EL (cell line): ENCODE measurements at regions not wholly inside any gene's neighbourhood (a gene's known extent, or its start where the extent isn't known, plus 50 kb on each side); places are given as distances from the start of the nearest gene placed in this dataset.
"Not testable (repeated sequence)": the region's sequence is repeated elsewhere in the genome, so short reads cannot be mapped to it uniquely, and the experiment has no call there.

Experiments
- DNase-seq: peaks from one replicate; pipeline ENCODE4 v3.0.0-alpha.2; 2016

- DNase-seq = no peak
Observed at GRCh38 chr10:2618690-2619089, 448.7 kb upstream of the PFKP start.

DNA sequence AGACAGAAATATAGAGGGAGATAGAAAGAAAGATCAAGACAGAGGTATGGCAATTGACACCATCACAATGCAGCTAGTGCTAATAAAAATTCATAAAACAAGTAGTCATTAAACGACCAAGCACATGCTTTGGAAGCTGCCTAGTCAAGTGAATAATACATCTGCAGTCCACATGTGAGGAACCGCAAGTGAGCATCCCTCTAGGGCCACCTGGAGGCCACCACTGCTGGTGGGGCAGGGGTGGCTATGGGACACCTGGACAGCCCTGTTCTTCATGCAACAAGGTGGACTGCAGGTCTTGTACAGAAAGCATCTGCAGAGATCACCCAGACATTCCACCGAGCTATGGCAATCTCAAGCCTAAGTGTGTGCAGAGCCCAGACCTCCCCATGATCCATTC lies 451.1 kb upstream of the PFKP start:
- no peak for DNase-seq

- no peak for DNase-seq
Observed at GRCh38 chr10:2611603-2612002, 455.7 kb upstream of the PFKP start.

DNA sequence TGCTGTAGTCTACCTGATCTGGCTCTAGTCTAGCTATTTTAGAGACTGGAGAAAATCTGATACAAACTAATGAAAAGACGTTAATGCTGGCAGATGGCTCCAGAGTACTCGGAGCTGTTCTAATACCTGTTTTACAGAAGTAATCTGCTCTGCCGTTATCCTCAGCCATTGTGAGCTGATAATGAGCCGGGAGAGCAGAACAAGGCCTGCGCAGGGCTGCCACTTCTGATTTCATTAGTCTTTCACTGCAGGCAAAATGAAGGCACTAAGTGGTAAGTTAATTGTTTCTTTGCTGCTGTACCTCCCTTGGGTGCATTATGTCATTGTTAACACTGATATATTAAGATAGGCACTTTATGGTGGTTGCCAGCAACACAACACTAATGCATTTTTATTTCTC lies 456.4 kb upstream of the PFKP start:
- DNase-seq = no peak

DNA sequence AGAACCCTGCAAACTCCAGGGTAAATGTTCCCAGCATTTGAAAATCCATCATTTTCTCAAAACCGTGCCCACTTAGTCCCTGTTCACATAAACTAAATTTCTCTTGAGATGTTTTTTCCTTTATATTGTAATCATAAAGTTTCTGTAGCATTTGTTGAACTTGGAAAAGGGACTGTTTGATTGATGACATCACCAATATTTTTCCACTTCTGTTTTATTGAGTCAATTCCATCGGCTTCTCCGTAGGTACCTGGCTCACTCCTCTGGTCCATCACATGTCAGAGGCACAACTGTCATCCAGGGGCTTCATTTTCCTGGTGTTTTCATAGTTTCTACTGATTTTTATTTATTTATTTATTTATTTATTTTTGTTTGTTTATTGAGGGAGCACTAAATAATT lies 462.5 kb upstream of the PFKP start:
- no peak for DNase-seq

DNA sequence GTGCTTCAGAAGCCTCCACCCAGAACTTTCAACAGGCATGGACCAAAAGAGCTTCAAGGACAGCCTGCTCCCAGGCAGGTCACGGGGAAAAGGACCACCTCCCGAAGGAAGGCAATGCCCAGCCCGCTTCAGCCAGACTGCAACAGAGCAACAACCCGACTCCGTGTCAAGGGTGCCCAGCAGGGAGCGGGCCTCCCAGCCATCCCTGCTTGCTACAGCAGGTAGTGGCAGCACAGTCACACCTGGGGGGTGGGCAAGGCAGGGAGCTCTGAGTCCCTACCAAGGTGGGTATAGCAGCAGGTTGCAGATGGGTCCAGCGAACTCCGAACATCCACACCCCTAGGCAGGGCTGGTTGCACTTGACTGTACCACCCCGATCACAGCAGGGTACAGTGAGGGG lies 467.8 kb upstream of the PFKP start:
- no peak for DNase-seq

- no peak for DNase-seq
Observed at GRCh38 chr10:2592360-2593160, 474.8 kb upstream of the PFKP start.

GRCh38 chr10:2589196-2589595 lies 478.2 kb upstream of the PFKP start:
- DNase-seq = no peak

DNA sequence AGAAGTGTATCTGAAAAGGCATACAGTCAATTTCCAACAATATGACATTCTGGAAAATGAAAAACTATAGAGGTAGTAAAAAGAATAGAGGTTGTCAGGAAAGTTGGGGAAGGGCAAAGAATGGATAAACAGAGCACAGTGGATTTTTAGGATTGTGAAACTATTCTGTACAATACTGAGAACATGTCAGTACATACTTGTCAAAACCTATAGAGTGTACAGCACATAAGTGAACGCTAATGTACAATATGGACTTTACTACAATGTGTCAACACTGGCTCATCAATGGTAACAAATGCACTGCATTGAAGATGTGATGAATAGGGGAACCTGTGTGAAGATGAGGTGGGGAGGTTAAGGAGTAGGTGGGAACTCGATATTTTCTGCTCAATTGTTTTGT lies 483.0 kb upstream of the PFKP start:
- no peak for DNase-seq

GRCh38 chr10:2576892-2577291 lies 490.5 kb upstream of the PFKP start:
- DNase-seq = no peak

- DNase-seq = no peak
Observed at GRCh38 chr10:2575460-2575859, 491.9 kb upstream of the PFKP start.

GRCh38 chr10:2572611-2573010 lies 494.7 kb upstream of the PFKP start:
- DNase-seq = no peak

- no peak for DNase-seq
Observed at GRCh38 chr10:2556883-2557282, 510.5 kb upstream of the PFKP start.

DNA sequence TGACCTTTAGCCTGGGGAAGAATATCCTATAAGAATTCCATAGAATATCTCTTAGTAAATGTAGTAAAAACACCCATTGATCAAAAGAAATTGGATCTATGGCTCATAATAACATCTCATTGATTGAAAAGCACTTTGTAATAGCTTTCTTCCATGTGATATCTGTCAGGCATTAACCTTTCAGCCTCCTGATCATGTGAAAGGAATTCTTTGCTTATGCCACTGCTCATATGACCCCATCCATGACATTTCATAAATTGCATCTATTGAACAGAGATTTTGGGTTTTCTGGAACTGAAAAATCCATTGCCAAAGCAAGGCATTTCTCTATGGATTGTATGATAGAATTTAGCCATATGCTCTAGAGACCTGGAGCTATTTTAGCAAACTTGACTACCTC lies 519.3 kb upstream of the PFKP start:
- DNase-seq = no peak

GRCh38 chr10:2547606-2548005 lies 519.7 kb upstream of the PFKP start:
- no peak for DNase-seq

GRCh38 chr10:2546894-2547293 lies 520.5 kb upstream of the PFKP start:
- DNase-seq = not testable (repeated sequence)

DNA sequence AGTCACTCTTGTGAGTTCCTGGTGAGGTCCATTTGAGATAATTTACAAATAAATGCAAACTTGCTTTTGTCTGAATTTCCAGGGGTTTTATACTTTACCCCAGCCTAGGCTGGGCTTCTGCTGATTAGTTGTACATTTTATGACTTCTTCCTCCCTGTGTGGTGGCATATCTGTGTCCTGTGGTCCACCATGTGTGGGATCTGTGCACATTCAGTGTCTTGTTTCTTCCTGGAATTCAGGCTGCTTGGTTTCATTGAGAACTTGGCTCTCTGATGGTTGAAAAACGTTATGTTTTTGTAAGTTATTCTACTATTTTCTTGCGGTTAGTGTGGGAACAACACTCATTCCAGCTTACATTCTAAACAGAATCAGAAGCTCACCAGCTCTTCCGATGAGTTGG lies 523.4 kb upstream of the PFKP start:
- DNase-seq = no peak

DNA sequence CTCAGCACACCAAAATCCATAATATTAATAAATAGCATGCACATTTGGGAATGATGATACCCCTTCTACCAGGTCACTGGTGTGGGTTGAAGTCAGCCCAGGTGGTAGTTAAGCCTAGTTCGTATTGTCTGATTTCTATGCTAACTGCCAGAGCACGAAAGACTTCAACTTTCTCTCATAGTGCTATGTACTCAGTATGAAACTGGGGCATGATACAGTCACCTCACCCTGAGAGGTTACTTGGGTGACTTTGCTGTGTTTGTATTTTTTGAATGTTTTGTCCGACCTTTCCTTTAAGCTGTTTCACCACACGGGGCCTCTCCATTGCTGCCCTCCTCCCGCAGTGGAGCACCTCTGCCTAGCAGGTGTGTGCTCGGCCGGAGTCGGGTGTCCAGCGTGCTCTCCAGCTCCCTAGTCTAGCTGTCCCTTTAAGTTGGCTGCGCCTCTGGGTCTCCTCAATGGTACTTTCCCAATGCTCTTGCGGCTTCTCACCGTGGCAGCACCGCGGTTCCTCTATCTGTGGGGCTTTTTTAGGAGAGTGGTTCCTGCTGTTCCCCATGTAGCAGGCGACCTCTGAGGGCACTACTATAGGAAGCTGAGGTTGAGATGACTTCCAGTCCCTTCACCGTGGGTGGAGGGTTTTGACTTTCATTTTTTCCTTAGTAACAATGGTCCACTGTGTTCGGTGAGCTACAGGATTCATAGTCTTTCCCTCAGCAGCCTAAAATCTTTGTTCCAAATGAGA lies 524.0 kb upstream of the PFKP start:
- DNase-seq = no peak

DNA sequence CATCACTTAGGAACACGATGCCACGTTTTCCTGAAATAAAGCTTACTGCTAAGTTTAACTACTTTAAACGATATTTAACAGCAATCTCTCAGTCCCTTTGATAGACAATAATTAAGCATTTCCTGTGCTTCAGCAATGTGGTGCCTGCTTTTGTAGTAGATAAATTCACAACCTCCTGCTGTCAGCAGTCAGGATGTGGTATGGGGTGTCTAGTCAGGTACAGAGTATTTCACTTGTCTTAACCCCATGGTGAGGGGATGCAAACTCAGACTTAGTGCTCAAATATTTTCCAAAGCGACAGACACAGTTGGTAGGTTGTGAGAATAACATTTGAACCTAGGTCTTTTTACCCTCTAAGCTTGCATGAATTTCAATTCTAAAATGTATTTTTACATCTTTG lies 526.2 kb upstream of the PFKP start:
- DNase-seq = no peak

DNA sequence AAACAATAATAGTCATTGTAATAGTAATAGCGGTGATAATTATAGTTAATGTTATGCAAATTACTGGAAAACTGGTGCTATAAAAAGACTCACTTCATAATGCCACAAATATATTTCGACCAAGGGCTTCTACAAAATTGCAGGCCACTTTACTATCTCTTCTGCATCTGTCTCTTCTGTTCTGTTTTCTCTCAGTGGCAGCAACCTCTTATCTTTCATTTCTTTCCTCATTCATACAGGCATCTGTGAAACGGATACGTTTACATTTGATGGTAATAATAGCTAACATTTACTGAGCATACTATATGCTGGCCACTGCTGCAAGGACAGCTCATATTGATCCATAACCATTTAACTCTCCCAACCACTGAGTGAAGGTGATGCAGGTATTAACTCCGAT lies 537.4 kb upstream of the PFKP start:
- no peak for DNase-seq

DNA sequence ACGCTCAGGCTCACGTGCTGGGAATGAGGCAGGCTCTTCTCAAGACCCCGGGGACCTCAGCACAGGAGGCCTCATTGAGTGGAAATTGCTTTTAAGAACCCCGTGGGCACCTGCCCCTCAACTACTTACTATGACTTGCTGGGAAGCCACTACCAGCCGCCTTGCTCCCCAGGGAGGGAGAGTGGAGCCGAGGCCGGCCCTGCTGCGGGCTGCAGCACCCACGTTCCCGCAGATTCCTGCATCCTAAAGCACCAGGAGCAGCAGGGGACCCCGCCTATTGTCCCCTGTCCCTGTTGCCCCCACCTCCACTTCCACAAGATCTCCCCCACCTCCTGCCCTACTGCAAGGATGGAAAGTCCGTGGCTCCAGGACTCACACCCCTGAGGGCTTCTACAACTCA lies 541.6 kb upstream of the PFKP start:
- DNase-seq = no peak

- DNase-seq = no peak
Observed at GRCh38 chr10:2519139-2519538, 548.2 kb upstream of the PFKP start.

DNA sequence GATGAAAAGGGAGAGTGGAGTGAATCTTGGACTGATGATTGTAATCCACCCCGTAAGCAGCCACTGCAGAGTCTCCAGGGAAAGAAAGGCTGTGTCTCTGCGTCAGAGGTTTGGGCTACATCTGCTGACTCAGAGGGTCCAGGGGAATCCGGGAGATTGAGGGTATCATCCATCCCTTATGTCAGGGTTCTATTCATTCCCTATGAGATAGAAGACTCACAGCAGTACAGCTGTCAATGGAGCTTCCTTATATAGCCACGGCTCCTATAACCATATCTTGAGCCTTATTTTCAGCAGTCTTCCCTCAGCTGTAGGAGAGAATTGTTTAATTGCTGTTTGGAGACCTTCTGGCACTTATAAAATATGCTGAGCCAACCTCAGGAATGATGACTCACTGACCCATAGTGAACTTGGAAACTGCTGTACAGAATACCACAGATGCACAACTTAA lies 558.2 kb upstream of the PFKP start:
- DNase-seq = no peak

- DNase-seq = not testable (repeated sequence)
Observed at GRCh38 chr10:2501366-2501940, 565.9 kb upstream of the PFKP start.
